ENCODE measurements at regions not wholly inside any gene's neighbourhood (a gene's known extent, or its start where the extent isn't known, plus 50 kb on each side); places are given as distances from the start of the nearest gene placed in this dataset.

GRCh38 chr11:112403432-112403831 lies 142.8 kb upstream of the PLET1 start:
- TF ChIP-seq CTCF (IDR thresholded peaks at IDR 0.05) (no peak), POLR2A (IDR thresholded peaks at IDR 0.05) (no peak)

Data from testis (tissue), 2 donors.